ENCODE measurements at regions not wholly inside any gene's neighbourhood (a gene's known extent, or its start where the extent isn't known, plus 50 kb on each side); places are given as distances from the start of the nearest gene placed in this dataset.

- TF ChIP-seq USF1 (CRISPR knock-in tag; IDR thresholded peaks at IDR 0.05) = no peak
- no peak for TF ChIP-seq ZBTB43 (CRISPR knock-in tag; IDR thresholded peaks at IDR 0.05)
- TF ChIP-seq MLX (CRISPR knock-in tag; IDR thresholded peaks at IDR 0.05) = no peak
- TF ChIP-seq SP1 (CRISPR knock-in tag; conservative IDR thresholded peaks at IDR 0.05) = no peak
Observed at GRCh38 chr1:69288416-69288815, 279.3 kb upstream of the LRRC7 start (continued).

GRCh38 chr1:69290291-69290690 is 277.4 kb upstream of the LRRC7 start:
- ATAC-seq = no peak

More at GRCh38 chr1:69290291-69290690, 277.4 kb upstream of the LRRC7 start:
- no peak overlapping the region for H3K4me3 Mint-ChIP-seq
- no peaks in the 10 kb centered on the region for H3K4me1 Mint-ChIP-seq
- H3K36me3 Mint-ChIP-seq = no peaks in the 10 kb centered on the region
- H3K27me3 Mint-ChIP-seq (ENCODE audit: low read depth) = no peaks in the 10 kb centered on the region
- TF ChIP-seq NFE2L1 (CRISPR knock-in tag; IDR thresholded peaks at IDR 0.05) = no peak
- TF ChIP-seq, protein P1, sequence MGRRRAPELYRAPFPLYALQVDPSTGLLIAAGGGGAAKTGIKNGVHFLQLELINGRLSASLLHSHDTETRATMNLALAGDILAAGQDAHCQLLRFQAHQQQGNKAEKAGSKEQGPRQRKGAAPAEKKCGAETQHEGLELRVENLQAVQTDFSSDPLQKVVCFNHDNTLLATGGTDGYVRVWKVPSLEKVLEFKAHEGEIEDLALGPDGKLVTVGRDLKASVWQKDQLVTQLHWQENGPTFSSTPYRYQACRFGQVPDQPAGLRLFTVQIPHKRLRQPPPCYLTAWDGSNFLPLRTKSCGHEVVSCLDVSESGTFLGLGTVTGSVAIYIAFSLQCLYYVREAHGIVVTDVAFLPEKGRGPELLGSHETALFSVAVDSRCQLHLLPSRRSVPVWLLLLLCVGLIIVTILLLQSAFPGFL (CRISPR knock-in tag; IDR thresholded peaks at IDR 0.05; ENCODE audit: borderline replicate concordance) = no peak
- TF ChIP-seq TCF7 (CRISPR knock-in tag; IDR thresholded peaks at IDR 0.05; ENCODE audit: low read depth) = no peak
- TF ChIP-seq, protein P2, sequence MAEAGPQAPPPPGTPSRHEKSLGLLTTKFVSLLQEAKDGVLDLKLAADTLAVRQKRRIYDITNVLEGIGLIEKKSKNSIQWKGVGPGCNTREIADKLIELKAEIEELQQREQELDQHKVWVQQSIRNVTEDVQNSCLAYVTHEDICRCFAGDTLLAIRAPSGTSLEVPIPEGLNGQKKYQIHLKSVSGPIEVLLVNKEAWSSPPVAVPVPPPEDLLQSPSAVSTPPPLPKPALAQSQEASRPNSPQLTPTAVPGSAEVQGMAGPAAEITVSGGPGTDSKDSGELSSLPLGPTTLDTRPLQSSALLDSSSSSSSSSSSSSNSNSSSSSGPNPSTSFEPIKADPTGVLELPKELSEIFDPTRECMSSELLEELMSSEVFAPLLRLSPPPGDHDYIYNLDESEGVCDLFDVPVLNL (CRISPR knock-in tag; IDR thresholded peaks at IDR 0.05; ENCODE audit: borderline replicate concordance, low read depth) = no peak
- no peak for TF ChIP-seq FOXP1 (CRISPR knock-in tag; IDR thresholded peaks at IDR 0.05; ENCODE audit: borderline replicate concordance)
- TF ChIP-seq NR2C2 (CRISPR knock-in tag; IDR thresholded peaks at IDR 0.05) = no peak
- TF ChIP-seq ESRRA (CRISPR knock-in tag; IDR thresholded peaks at IDR 0.05; ENCODE audit: borderline replicate concordance) = no peak
- no peak for TF ChIP-seq CREM (CRISPR knock-in tag; IDR thresholded peaks at IDR 0.05)
- TF ChIP-seq HMGA2 (CRISPR knock-in tag; IDR thresholded peaks at IDR 0.05) = no peak
- TF ChIP-seq FOXK1 (CRISPR knock-in tag; IDR thresholded peaks at IDR 0.05) = no peak
- no peak for TF ChIP-seq PRDM15 (CRISPR knock-in tag; IDR thresholded peaks at IDR 0.05)
- TF ChIP-seq OVOL2 (CRISPR knock-in tag; IDR thresholded peaks at IDR 0.05; ENCODE audit: borderline replicate concordance) = no peak
- no peak for TF ChIP-seq ZNF121 (CRISPR knock-in tag; IDR thresholded peaks at IDR 0.05)
- TF ChIP-seq JUN (CRISPR knock-in tag; IDR thresholded peaks at IDR 0.05) = no peak
- TF ChIP-seq NR1H2 (CRISPR knock-in tag; IDR thresholded peaks at IDR 0.05) = no peak
- TF ChIP-seq, protein P3, sequence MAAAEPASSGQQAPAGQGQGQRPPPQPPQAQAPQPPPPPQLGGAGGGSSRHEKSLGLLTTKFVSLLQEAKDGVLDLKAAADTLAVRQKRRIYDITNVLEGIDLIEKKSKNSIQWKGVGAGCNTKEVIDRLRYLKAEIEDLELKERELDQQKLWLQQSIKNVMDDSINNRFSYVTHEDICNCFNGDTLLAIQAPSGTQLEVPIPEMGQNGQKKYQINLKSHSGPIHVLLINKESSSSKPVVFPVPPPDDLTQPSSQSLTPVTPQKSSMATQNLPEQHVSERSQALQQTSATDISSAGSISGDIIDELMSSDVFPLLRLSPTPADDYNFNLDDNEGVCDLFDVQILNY (CRISPR knock-in tag; IDR thresholded peaks at IDR 0.05) = no peak
- no peak for TF ChIP-seq USF1 (CRISPR knock-in tag; IDR thresholded peaks at IDR 0.05)
- TF ChIP-seq FOXJ3 (CRISPR knock-in tag; IDR thresholded peaks at IDR 0.05; ENCODE audit: borderline replicate concordance) = no peak
- CTCF ChIA-PET = interaction anchor here (1.0 to 1.7 kb wide), 2 partner anchors 15 kb away, joined by 3 to 4 read pairs; no protein-coding TSS in a partner anchor
- no peak for DNase-seq (ENCODE audit: low spot score)
- POLR2A ChIA-PET = no interaction called here
- no peak overlapping the region for H3K27ac Mint-ChIP-seq
- H3K9me3 Mint-ChIP-seq = no peaks in the 10 kb centered on the region

Data from WTC11 (cell line).